ENCODE measurements at regions not wholly inside any gene's neighbourhood (a gene's known extent, or its start where the extent isn't known, plus 50 kb on each side); places are given as distances from the start of the nearest gene placed in this dataset.
A peak's percentile ranks its signal among the peaks of the same experiment; 100 is the strongest.
"Not testable (repeated sequence)": the region's sequence is repeated elsewhere in the genome, so short reads cannot be mapped to it uniquely, and the experiment has no call there.

GRCh38 chr6:27168586-27169443 is 78.7 kb upstream of the PRSS16 start:
- TF ChIP-seq CTCF (IDR thresholded peaks at IDR 0.05; ENCODE audit: insufficient read depth, low read length, severe bottlenecking) = no peak
- Histone ChIP-seq H3K36me3 (ENCODE audit: control insufficient read depth, insufficient read depth, low read length) (no peaks in the 10 kb centered on the region), H3K27me3 (ENCODE audit: control insufficient read depth, insufficient read depth, low read length) (no peaks in the 10 kb centered on the region), H3K4me3 (ENCODE audit: low read depth, low read length) (no peak overlapping the region)
- DNase-seq (ENCODE audit: low read depth) (peak; percentile 76), FAIRE-seq (no peak)

GRCh38 chr6:27172524-27173231 is 74.8 kb upstream of the PRSS16 start:
- not testable (repeated sequence) for DNase-seq (ENCODE audit: low read depth); H3K4me3 ChIP-seq (ENCODE audit: low read depth, low read length); FAIRE-seq; H3K27me3 ChIP-seq (ENCODE audit: control insufficient read depth, insufficient read depth, low read length); H3K36me3 ChIP-seq (ENCODE audit: control insufficient read depth, insufficient read depth, low read length)

GRCh38 chr6:27173232-27173601 is 74.3 kb upstream of the PRSS16 start:
- H3K36me3 ChIP-seq (ENCODE audit: control insufficient read depth, insufficient read depth, low read length); H3K4me3 ChIP-seq (ENCODE audit: low read depth, low read length); FAIRE-seq; DNase-seq (ENCODE audit: low read depth); H3K27me3 ChIP-seq (ENCODE audit: control insufficient read depth, insufficient read depth, low read length): not testable (repeated sequence)

- Histone ChIP-seq H3K27me3 (ENCODE audit: control insufficient read depth, insufficient read depth, low read length) (no peaks in the 10 kb centered on the region), H3K36me3 (ENCODE audit: control insufficient read depth, insufficient read depth, low read length) (no peaks in the 10 kb centered on the region), H3K4me3 (ENCODE audit: low read depth, low read length) (no peak overlapping the region)
- no peak for FAIRE-seq
- no peak for DNase-seq (ENCODE audit: low read depth)
- TF ChIP-seq CTCF (IDR thresholded peaks at IDR 0.05; ENCODE audit: insufficient read depth, low read length, severe bottlenecking) = no peak
Measured at GRCh38 chr6:27174958-27175357, 72.5 kb upstream of the PRSS16 start.

- DNase-seq (ENCODE audit: low read depth) (no peak), FAIRE-seq (no peak)
- no peak for TF ChIP-seq CTCF (IDR thresholded peaks at IDR 0.05; ENCODE audit: insufficient read depth, low read length, severe bottlenecking)
- H3K27me3 ChIP-seq (ENCODE audit: control insufficient read depth, insufficient read depth, low read length) = no peaks in the 10 kb centered on the region
- H3K4me3 ChIP-seq (ENCODE audit: low read depth, low read length) = no peak overlapping the region
- no peaks in the 10 kb centered on the region for H3K36me3 ChIP-seq (ENCODE audit: control insufficient read depth, insufficient read depth, low read length)
Measured at GRCh38 chr6:27176096-27176495, 71.4 kb upstream of the PRSS16 start.

- H3K27me3 ChIP-seq (ENCODE audit: control insufficient read depth, insufficient read depth, low read length) = no peaks in the 10 kb centered on the region
- no peak for TF ChIP-seq CTCF (IDR thresholded peaks at IDR 0.05; ENCODE audit: insufficient read depth, low read length, severe bottlenecking)
- FAIRE-seq (no peak), DNase-seq (ENCODE audit: low read depth) (peak; percentile 44)
- H3K4me3 ChIP-seq (ENCODE audit: low read depth, low read length) = peak overlapping the region; percentile 66
- no peaks in the 10 kb centered on the region for H3K36me3 ChIP-seq (ENCODE audit: control insufficient read depth, insufficient read depth, low read length)
Measured at GRCh38 chr6:27176523-27177484, 70.7 kb upstream of the PRSS16 start.

Measured in bronchial epithelial cell (primary cell).